Gastrocnemius medialis (tissue), 4 donors: ENCODE measurements at regions not wholly inside any gene's neighbourhood (a gene's known extent, or its start where the extent isn't known, plus 50 kb on each side); places are given as distances from the start of the nearest gene placed in this dataset.
A peak's percentile ranks its signal among the peaks of the same experiment; 100 is the strongest.

Source experiments
- ATAC-seq, 2 donors: fragments of 150-250 bp; one replicate each; pipeline ENCODE4 v1.9.1; 2016
- DNase-seq, 2 donors: peaks; one replicate each; pipeline ENCODE4 v3.0.0-alpha.2; 2019
- H3K27ac ChIP-seq, 4 donors: fragments of 200-600 bp; sonication (generic); 1 replicate in 1 of 4; 2 replicates in 3 of 4; pipeline ENCODE4 v1.5.1; 2016 to 2018; ENCODE audit warnings: mild to moderate bottlenecking in 2 of 4, moderate library complexity in 1 of 4
- H3K27me3 ChIP-seq, 3 donors: fragments of 200-600 bp; sonication (generic) in 2 of 3; 1 replicate in 1 of 3; 2 replicates in 2 of 3; pipeline versions ENCODE4 v1.5.1 to v1.6.0; 2016 to 2019; ENCODE audit warnings: mild to moderate bottlenecking in 1 of 3, moderate library complexity in 1 of 3
- H3K36me3 ChIP-seq, 2 donors: fragments of 200-600 bp; sonication (generic) in 1 of 2; one replicate each; pipeline ENCODE4 v1.5.1; 2017 to 2018
- H3K4me1 ChIP-seq, 2 donors: fragments of 200-600 bp; sonication (generic) in 1 of 2; one replicate each; pipeline ENCODE4 v1.5.1; 2016 to 2017; ENCODE audit warnings: mild to moderate bottlenecking in 2 of 2
- H3K4me3 ChIP-seq, 4 donors: fragments of 200-600 bp; sonication (generic) in 3 of 4; 1 replicate in 1 of 4; 2 replicates in 3 of 4; pipeline ENCODE4 v1.5.1; 2016 to 2019; ENCODE audit warnings: mild to moderate bottlenecking in 2 of 4
- H3K9me3 ChIP-seq, 3 donors: fragments of 200-600 bp; sonication (generic) in 2 of 3; 1 replicate in 1 of 3; 2 replicates in 2 of 3; pipeline ENCODE4 v1.5.1; 2016 to 2019
- POLR2A ChIP-seq, 2 donors: fragments of 450-650 bp; IDR thresholded peaks; one replicate each; pipeline ENCODE4 v1.6.1; 2017; ENCODE audit warnings: antibody characterized with exemption in 2 of 2, mild to moderate bottlenecking in 2 of 2, moderate library complexity in 2 of 2
- in situ Hi-C, 4 donors: fragments of 200-750 bp; cut with MboI; loops; one replicate each; pipeline versions ENCODE4 v1.15.0 to v1.8.0; 2017; ENCODE audit warnings: low sequenced_read_pairs in 4 of 4
- intact Hi-C: fragments of 100-400 bp; cut with DNase I; formaldehyde crosslinking; loops from one replicate; pipeline ENCODE4 v1.15.1; 2023; ENCODE audit warnings: low total_unique reads
- TF ChIP-seq, protein P1 (sequence below), 5 experiments: fragments of 450-650 bp in 3 of 5; fragments of 200-600 bp in 2 of 5; sonication (generic) in 2 of 5; IDR thresholded peaks in 4 of 5; conservative IDR thresholded peaks in 1 of 5; 1 replicate in 4 of 5; 2 replicates in 1 of 5; pipeline ENCODE4 v1.5.1; 2016 to 2019; ENCODE audit warnings: antibody characterized with exemption in 5 of 5, mild to moderate bottlenecking in 3 of 5, moderate library complexity in 3 of 5

DNA sequence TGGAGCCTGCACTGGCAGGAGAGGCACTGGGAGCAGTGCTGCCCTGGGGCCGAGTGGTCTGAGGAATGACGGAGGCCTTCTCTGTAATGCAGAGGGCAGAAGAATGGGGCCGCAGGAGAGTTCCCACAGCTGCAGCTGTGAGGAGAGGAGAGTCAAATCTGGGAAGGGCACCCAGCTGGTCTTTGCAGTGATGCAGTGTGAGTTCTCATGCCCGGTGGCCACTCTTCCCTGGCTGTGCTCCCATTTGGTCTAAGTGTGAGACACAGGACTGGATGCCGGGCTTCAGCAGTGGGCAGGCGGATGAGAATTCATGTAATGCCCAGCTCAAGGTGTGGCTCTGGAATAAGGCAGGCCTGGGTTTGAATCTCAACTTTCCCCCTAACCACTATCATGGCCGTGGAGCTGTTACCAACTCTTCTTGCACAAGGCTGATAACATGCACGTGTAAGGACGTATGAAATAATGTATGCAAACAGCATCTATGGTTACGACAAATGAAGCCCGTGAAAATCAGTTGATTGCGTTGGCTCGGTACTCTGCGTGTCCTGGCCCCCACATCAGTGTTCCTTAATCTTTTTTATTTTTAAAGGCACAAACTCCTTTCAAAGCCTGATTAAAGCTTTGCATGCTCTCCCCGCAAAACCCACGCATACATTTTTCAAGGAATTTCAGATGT, 71.6 kb downstream of the ACKR3 start:
- no peak for DNase-seq
- no peak for ATAC-seq
- Histone ChIP-seq H3K36me3 (no peaks in the 10 kb centered on the region), H3K27ac (peak overlapping the region; percentile 53 to 66 (median 64)), H3K27me3 (peaks cover 0 to 3% (median 0%) of the 10 kb centered on the region in 3 donors), H3K4me3 (peak overlapping the region in 1 of 4 donors; percentile 25), H3K9me3 (no peaks in the 10 kb centered on the region), H3K4me1 (no peaks in the 10 kb centered on the region)
- in situ Hi-C loops (no loop called here), intact Hi-C loops (loop anchor here (5.0 kb wide), 2 partner anchors 69 to 346 kb away; no protein-coding TSS in a partner anchor)
- TF ChIP-seq, protein P1, sequence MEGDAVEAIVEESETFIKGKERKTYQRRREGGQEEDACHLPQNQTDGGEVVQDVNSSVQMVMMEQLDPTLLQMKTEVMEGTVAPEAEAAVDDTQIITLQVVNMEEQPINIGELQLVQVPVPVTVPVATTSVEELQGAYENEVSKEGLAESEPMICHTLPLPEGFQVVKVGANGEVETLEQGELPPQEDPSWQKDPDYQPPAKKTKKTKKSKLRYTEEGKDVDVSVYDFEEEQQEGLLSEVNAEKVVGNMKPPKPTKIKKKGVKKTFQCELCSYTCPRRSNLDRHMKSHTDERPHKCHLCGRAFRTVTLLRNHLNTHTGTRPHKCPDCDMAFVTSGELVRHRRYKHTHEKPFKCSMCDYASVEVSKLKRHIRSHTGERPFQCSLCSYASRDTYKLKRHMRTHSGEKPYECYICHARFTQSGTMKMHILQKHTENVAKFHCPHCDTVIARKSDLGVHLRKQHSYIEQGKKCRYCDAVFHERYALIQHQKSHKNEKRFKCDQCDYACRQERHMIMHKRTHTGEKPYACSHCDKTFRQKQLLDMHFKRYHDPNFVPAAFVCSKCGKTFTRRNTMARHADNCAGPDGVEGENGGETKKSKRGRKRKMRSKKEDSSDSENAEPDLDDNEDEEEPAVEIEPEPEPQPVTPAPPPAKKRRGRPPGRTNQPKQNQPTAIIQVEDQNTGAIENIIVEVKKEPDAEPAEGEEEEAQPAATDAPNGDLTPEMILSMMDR (IDR thresholded peaks at IDR 0.05 in 4 of 5, conservative IDR thresholded peaks at IDR 0.05 in 1 of 5) = no peak
- TF ChIP-seq POLR2A (IDR thresholded peaks at IDR 0.05) = no peak

DNA sequence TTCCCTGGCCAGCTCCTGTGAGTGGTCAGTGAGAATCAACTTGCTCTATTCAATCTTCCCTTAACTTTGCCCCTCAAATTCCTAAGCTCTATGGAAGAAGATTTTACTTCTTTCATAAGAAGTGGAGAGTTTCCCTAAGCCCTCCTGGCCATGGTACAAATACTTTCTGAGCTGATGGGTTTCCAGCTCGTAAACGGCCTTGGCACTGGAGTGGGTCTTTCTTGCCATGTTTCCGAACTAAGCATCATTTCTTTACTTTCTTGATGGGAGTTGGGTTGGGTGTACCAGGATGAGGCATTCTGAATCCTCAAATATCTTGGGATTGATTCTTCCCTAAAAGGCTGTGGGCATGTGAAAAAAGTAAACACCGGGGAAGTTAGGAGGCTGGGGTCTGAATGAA, 72.5 kb downstream of the ACKR3 start:
- in situ Hi-C loops = no loop called here
- DNase-seq = peak in 1 of 2 donors; percentile 47
- TF ChIP-seq, protein P1 (IDR thresholded peaks at IDR 0.05 in 4 of 5, conservative IDR thresholded peaks at IDR 0.05 in 1 of 5) = no peak
- no peak for TF ChIP-seq POLR2A (IDR thresholded peaks at IDR 0.05)

DNA sequence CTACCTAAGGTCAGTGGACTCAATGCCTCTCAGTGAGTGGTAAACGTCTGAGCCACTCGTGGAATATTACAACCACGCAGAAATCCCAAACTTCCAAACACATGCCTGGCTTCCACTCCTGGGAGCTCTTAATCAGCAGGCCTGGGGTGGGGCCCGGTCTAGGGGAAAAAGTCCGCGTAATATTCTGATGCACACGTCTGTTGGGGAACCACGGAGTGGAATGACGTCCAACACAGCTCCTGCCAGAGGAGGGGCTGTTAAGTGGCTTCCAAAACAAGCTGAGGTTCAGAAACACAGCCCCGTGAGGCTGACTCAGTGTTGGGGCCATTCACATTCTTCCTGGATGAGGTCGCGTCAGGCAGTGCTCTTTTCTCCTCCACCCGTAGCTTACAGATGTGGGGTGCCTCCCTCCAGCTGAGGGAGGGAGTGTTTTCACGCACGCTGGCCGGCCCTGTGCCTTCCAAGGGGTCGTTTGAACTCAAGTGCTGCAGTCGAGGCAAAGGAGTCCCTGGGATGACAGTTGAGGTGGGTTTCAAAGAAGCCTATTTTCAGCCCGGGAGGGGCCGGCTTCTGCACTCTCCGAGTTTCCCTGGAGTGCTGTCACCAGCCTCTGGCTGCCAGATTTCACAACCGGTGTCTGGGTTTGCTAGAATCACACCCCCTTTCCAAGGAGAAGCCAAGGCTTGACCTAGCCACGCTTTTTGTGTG, 73.1 kb downstream of the ACKR3 start:
- intact Hi-C loops = loop anchor here (2.0 to 5.0 kb wide), 3 partner anchors 70 to 345 kb away; no protein-coding TSS in a partner anchor

More for the DNA sequence above, 72.5 kb downstream of the ACKR3 start:
- Histone ChIP-seq H3K36me3 (no peaks in the 10 kb centered on the region), H3K4me3 (no peak overlapping the region), H3K27me3 (peaks cover 0 to 3% (median 0%) of the 10 kb centered on the region in 3 donors), H3K27ac (peak overlapping the region; percentile 53 to 66 (median 64)), H3K4me1 (no peaks in the 10 kb centered on the region), H3K9me3 (no peaks in the 10 kb centered on the region)
- intact Hi-C loops = loop anchor here (2.0 to 5.0 kb wide), 3 partner anchors 70 to 345 kb away; no protein-coding TSS in a partner anchor
- ATAC-seq = peak; percentile 24 to 35

DNA sequence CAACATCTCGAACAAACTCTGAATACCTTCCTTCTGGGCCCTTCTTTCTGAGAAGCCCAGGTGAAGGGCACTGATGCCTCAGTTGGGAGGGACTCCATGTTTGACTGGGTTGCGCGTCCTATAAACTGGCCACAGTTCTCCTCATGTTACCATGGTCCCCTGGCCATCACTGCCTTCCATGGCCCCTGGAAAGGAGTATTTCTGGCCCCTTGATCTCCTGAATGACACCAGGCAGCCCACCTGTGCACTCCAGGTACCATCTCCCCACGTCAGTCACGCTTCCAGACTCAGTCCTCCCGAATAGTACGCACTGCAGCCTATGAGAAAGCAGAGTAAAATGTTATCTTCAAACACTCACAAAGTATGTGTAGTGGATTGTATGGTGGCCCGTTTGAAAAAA, 73.9 kb downstream of the ACKR3 start:
- no peak for TF ChIP-seq POLR2A (IDR thresholded peaks at IDR 0.05)
- TF ChIP-seq, protein P1 (IDR thresholded peaks at IDR 0.05 in 4 of 5, conservative IDR thresholded peaks at IDR 0.05 in 1 of 5) = no peak
- Histone ChIP-seq H3K27me3 (peaks cover 0 to 3% (median 0%) of the 10 kb centered on the region in 3 donors), H3K9me3 (no peaks in the 10 kb centered on the region), H3K27ac (peak overlapping the region; percentile 27 to 71 (median 62)), H3K4me3 (no peak overlapping the region), H3K4me1 (no peaks in the 10 kb centered on the region), H3K36me3 (no peaks in the 10 kb centered on the region)
- in situ Hi-C loops (no loop called here), intact Hi-C loops (loop anchor here (2.0 to 5.0 kb wide), 3 partner anchors 71 to 344 kb away; no protein-coding TSS in a partner anchor)
- DNase-seq (no peak), ATAC-seq (no peak)

More for the DNA sequence above, 73.1 kb downstream of the ACKR3 start:
- Histone ChIP-seq H3K27ac (peak overlapping the region; percentile 58 to 71 (median 66)), H3K27me3 (peaks cover 0 to 3% (median 0%) of the 10 kb centered on the region in 3 donors), H3K4me3 (no peak overlapping the region), H3K9me3 (no peaks in the 10 kb centered on the region), H3K4me1 (no peaks in the 10 kb centered on the region), H3K36me3 (no peaks in the 10 kb centered on the region)
- TF ChIP-seq POLR2A (IDR thresholded peaks at IDR 0.05) = peak in 1 of 2 donors; percentile 2
- TF ChIP-seq, protein P1 (IDR thresholded peaks at IDR 0.05 in 4 of 5, conservative IDR thresholded peaks at IDR 0.05 in 1 of 5) = no peak
- in situ Hi-C loops = no loop called here
- DNase-seq (peak; percentile 78 to 91), ATAC-seq (peak; percentile 85)
